Heart left ventricle (tissue), 16 donors: ENCODE measurements at regions not wholly inside any gene's neighbourhood (a gene's known extent, or its start where the extent isn't known, plus 50 kb on each side); places are given as distances from the start of the nearest gene placed in this dataset.

ENCODE experiments used
- ATAC-seq, 4 donors: fragments of 200-7000 bp; cut with Tn5 transposase; one replicate each; pipeline ENCODE4 v1.9.1; 2020 to 2022; ENCODE audit warnings: moderate library complexity in 4 of 4, mild to moderate bottlenecking in 3 of 4, moderate number of reproducible peaks in 1 of 4
- DNase-seq, 5 donors: peaks; one replicate each; pipeline ENCODE4 v3.0.0-alpha.2; 2020
- H3K27ac ChIP-seq, 12 donors: fragments of 200-600 bp; sonication (generic) in 4 of 12; one replicate each; pipeline versions ENCODE4 v1.5.0 to v1.8.0; 2016 to 2022; ENCODE audit warnings: mild to moderate bottlenecking in 2 of 12
- H3K27me3 ChIP-seq, 9 donors: fragments of 200-600 bp; sonication (generic) in 2 of 9; one replicate each; pipeline versions ENCODE4 v1.5.1 to v1.8.0; 2016 to 2022; ENCODE audit warnings: mild to moderate bottlenecking in 3 of 9
- H3K36me3 ChIP-seq, 9 donors: fragments of 200-600 bp; sonication (generic) in 2 of 9; one replicate each; pipeline versions ENCODE4 v1.5.0 to v1.8.0; 2018 to 2022; ENCODE audit warnings: mild to moderate bottlenecking in 2 of 9
- H3K4me1 ChIP-seq, 12 donors: fragments of 200-600 bp; sonication (generic) in 4 of 12; one replicate each; pipeline versions ENCODE4 v1.5.0 to v1.8.0; 2016 to 2022; ENCODE audit warnings: mild to moderate bottlenecking in 3 of 12
- H3K4me3 ChIP-seq, 12 donors: fragments of 200-600 bp; sonication (generic) in 4 of 12; one replicate each; pipeline versions ENCODE4 v1.5.0 to v1.8.0; 2017 to 2022; ENCODE audit warnings: mild to moderate bottlenecking in 9 of 12, moderate library complexity in 4 of 12
- H3K9me3 ChIP-seq, 12 donors: fragments of 200-600 bp; sonication (generic) in 4 of 12; one replicate each; pipeline versions ENCODE4 v1.5.0 to v1.8.0; 2016 to 2022; ENCODE audit warnings: mild to moderate bottlenecking in 1 of 12
- POLR2A ChIP-seq, 2 donors: fragments of 450-650 bp; IDR thresholded peaks; one replicate each; pipeline ENCODE4 v1.6.1; 2017; ENCODE audit warnings: antibody characterized with exemption in 2 of 2, mild to moderate bottlenecking in 2 of 2, moderate library complexity in 2 of 2
- WGBS, 4 donors: extraction: QIAGEN DNeasy Blood & Tissue Kit in 2 of 4; methylation state at CpG; one replicate each; pipeline versions ENCODE4 v1.1.5 to v1.1.7; 2013 to 2018; 5-methylcytosine and 5-hydroxymethylcytosine counted together
- intact Hi-C, 10 donors: fragments of 100-400 bp; cut with DNase I; formaldehyde crosslinking; loops; one replicate each; pipeline versions ENCODE4 v1.11.1 to v1.14.2; 2022
- TF ChIP-seq, protein P1 (sequence below), 12 donors: fragments of 200-600 bp; sonication (generic) in 4 of 12; IDR thresholded peaks; one replicate each; pipeline versions ENCODE4 v1.5.0 to v1.8.0; 2018 to 2022; ENCODE audit warnings: antibody characterized with exemption in 12 of 12, mild to moderate bottlenecking in 5 of 12
- donor health status: ischemic (EF 13 %, LVEDD 7.1; RV severe dilation, severe dysfunction).
- donor health status: healthy with polysubstance abuse.
- donor health status: DM: no; HTN: yes; CAD: no.
- donor health status: DM: no; HTN: no; CAD: no.
- donor health status: ischemic (EF 25% LVEDD 6.9; RV normal size, moderate dysfunction).
- donor health status: ischemic (EF 25% LVEDD 5.7; RV mildly dilated, moderate dysfunction).
- donor health status: healthy.
- donor health status: DM: yes; HTN: yes; CAD: no.
- donor health status: ischemic (EF 35%, LVEDD 5.7; RV mildly dilated, moderate dysfunction).
- donor health status: nonischemic (EF 11% LVEDD 7.7; RV severe dilation, severe dysfunction).
- donor health status: DM: yes; HTN: yes; CAD: no.
- donor health status: PGD.
- donor health status: ischemic (EF 29% LVEDD 5.4; RV normal size, mild dysfunction).
- donor health status: nonischemic (EF 23%, LVEDD 6.1; RV moderate dilation, normal function).

DNA sequence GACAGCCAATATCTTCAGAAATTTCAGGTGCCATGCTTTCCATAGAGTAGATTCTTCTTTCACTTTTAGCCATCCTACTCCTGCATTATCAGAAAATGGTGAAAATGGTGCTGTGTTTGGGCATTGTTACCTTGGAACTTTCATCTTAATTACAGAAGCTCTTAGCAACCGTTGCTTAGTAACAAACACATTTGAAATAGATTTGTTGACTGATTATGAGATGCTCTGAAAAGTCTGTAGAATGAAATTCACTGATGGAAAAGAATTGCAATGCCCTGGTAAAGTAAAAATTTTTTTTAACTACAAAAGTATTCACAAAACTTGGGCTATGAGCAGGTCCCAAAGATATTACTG lies 249.3 kb upstream of the NEBL start:
- ATAC-seq: no peak
- Histone ChIP-seq H3K27ac (no peak overlapping the region), H3K4me1 (no peaks in the 10 kb centered on the region), H3K36me3 (no peaks in the 10 kb centered on the region), H3K9me3 (no peaks in the 10 kb centered on the region), H3K27me3 (no peaks in the 10 kb centered on the region), H3K4me3 (no peak overlapping the region)
- no peak for DNase-seq
- TF ChIP-seq POLR2A (IDR thresholded peaks at IDR 0.05): no peak
- TF ChIP-seq, protein P1, sequence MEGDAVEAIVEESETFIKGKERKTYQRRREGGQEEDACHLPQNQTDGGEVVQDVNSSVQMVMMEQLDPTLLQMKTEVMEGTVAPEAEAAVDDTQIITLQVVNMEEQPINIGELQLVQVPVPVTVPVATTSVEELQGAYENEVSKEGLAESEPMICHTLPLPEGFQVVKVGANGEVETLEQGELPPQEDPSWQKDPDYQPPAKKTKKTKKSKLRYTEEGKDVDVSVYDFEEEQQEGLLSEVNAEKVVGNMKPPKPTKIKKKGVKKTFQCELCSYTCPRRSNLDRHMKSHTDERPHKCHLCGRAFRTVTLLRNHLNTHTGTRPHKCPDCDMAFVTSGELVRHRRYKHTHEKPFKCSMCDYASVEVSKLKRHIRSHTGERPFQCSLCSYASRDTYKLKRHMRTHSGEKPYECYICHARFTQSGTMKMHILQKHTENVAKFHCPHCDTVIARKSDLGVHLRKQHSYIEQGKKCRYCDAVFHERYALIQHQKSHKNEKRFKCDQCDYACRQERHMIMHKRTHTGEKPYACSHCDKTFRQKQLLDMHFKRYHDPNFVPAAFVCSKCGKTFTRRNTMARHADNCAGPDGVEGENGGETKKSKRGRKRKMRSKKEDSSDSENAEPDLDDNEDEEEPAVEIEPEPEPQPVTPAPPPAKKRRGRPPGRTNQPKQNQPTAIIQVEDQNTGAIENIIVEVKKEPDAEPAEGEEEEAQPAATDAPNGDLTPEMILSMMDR (IDR thresholded peaks at IDR 0.05): no peak
- intact Hi-C loops: no loop called here
- 79 to 91% (median 83%) methylated on average over 1 of the region's 1 CpG for WGBS, 4 donors

DNA sequence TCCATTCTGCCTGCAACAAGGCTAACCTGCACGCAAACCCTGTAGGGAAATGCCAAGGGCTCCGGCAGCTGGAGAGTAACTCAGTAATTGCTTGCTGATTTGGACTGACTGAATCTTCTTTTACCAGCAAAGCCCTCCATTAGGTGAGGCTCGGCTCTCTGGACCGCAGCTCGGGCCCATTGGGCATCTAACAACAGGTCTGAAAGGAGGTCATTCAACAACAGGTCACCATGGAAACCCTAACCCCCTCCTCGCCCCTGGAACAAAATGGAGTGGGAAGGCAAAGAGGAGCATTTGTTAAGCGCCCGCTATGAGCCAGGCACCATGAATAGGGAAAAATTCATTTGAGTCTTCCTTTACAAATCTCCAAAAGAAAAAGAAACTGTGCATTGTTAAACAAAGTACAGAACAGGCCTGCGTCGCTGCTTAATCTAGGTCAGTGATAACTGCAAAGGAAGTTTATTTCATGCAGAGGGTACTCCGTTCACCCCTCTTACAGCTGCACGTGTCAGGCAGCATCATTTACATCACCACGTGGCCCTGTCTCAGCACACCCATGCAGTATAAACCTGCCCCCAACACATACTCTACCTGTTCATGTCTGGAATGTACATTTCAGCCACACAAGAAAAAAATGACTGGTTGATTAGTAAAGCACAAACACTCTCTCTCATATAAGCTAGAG lies 248.8 kb upstream of the NEBL start:
- Histone ChIP-seq H3K27me3 (no peaks in the 10 kb centered on the region), H3K36me3 (no peaks in the 10 kb centered on the region), H3K4me3 (no peak overlapping the region), H3K4me1 (no peaks in the 10 kb centered on the region), H3K9me3 (no peaks in the 10 kb centered on the region), H3K27ac (no peak overlapping the region)
- ATAC-seq: no peak
- WGBS, 4 donors: 70 to 77% (median 71%) methylated on average over 11 to 13 of the region's 13 CpGs
- DNase-seq: no peak
- intact Hi-C loops: no loop called here
- TF ChIP-seq, protein P1 (IDR thresholded peaks at IDR 0.05): no peak
- TF ChIP-seq POLR2A (IDR thresholded peaks at IDR 0.05): no peak

DNA sequence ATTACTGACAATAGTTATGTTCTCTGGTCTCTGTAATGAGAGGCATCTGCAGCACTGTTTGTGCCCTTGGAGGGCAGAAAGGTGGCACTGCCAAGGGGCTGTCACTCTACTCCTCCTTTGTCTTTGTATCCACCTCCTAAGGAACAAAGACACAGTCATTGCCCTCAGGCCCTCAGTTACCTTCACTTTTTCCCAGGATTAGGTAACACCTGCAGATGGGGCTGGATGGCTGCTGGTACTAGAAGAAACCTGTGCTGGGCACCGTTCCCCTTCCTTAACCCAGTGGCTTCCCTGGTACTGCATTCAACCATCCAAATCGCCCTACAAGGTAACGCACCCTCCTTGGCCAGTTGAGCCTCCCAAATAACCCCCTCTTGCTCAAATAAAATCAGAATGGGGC lies 246.9 kb upstream of the NEBL start:
- TF ChIP-seq, protein P1 (IDR thresholded peaks at IDR 0.05): no peak
- TF ChIP-seq POLR2A (IDR thresholded peaks at IDR 0.05): no peak
- WGBS, 4 donors: 91 to 100% (median 92%) methylated on average over 3 of the region's 3 CpGs
- DNase-seq (no peak), ATAC-seq (no peak)
- intact Hi-C loops: no loop called here
- H3K4me1 ChIP-seq: no peaks in the 10 kb centered on the region
- no peak overlapping the region for H3K27ac ChIP-seq
- no peaks in the 10 kb centered on the region for H3K9me3 ChIP-seq
- no peaks in the 10 kb centered on the region for H3K27me3 ChIP-seq
- H3K36me3 ChIP-seq: no peaks in the 10 kb centered on the region
- H3K4me3 ChIP-seq: no peak overlapping the region

DNA sequence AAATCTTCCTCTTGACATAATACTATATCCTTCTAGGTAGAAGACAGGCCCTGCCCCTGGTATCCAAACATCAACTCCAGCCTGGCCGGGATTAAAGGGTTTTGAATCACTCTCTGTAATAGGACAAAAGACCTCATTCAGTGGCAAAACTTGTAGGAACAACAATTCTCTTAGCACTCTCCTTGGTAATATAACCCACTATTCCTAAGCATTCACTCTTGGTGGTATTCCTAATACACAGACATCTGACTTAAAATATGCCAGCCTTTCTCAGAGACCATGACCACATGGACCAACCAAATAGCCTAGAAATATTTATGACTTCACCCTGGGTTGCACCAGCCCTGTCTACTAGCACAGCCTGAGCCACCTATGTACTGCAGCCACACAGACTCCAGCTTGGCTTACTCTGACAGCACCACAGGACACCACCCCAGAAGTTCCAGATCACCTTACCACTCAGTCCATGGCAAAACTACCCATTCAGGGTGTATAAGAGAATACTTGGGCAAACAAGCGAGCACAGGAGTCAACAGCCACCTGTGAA lies 244.9 kb upstream of the NEBL start:
- intact Hi-C loops: no loop called here

More for the DNA sequence above, 244.9 kb upstream of the NEBL start:
- Histone ChIP-seq H3K27ac (no peak overlapping the region), H3K4me1 (no peaks in the 10 kb centered on the region), H3K9me3 (no peaks in the 10 kb centered on the region), H3K4me3 (no peak overlapping the region), H3K36me3 (no peaks in the 10 kb centered on the region), H3K27me3 (no peaks in the 10 kb centered on the region)
- TF ChIP-seq POLR2A (IDR thresholded peaks at IDR 0.05): no peak
- TF ChIP-seq, protein P1 (IDR thresholded peaks at IDR 0.05): no peak
- 83 to 91% (median 88%) methylated on average over 2 of the region's 2 CpGs for WGBS, 4 donors
- ATAC-seq (no peak), DNase-seq (no peak)
